IMR-90 (cell line): ENCODE measurements at regions not wholly inside any gene's neighbourhood (a gene's known extent, or its start where the extent isn't known, plus 50 kb on each side); places are given as distances from the start of the nearest gene placed in this dataset.
"Not testable (repeated sequence)": the region's sequence is repeated elsewhere in the genome, so short reads cannot be mapped to it uniquely, and the experiment has no call there.

Source experiments
- ATAC-seq: fragments of 200-7000 bp; cut with Tn5 transposase; 2 replicates; pipeline ENCODE4 v1.9.1; 2020; ENCODE audit warnings: low read depth, mild to moderate bottlenecking, moderate library complexity
- BruUV-seq: library from RNA; stranded (reverse); fragments of 400-500 nt; replicated peaks from 2 replicates; lab custom pipeline; 2021; lab: Mats Ljungman, UMichigan
- CTCF ChIA-PET: fragments of 300-600 bp; formaldehyde crosslinking; extraction: SDS; loops from one replicate; lab custom pipeline; 2021; ENCODE audit warnings: antibody characterized with exemption; lab: Yijun Ruan, JAX
- POLR2A ChIA-PET: fragments of 300-600 bp; sonication (Branson Sonifier 250); formaldehyde crosslinking; loops from one replicate; lab custom pipeline; 2022; ENCODE audit warnings: antibody characterized with exemption; ENCODE audit not compliant: unreplicated experiment; lab: Charles Lee
- DNase-seq: peaks from one replicate; pipeline ENCODE4 v3.0.0; 2013
- H2AFZ ChIP-seq: replicated peaks from 2 replicates; pipeline ENCODE3; 2013; ENCODE audit warnings: low read length, mild to moderate bottlenecking; ENCODE audit not compliant: poor library complexity
- H2AK5ac ChIP-seq: 2 replicates; pipeline ENCODE4 v1.6.1; 2013; ENCODE audit warnings: low read depth, low read length, inconsistent platforms
- H2AK9ac ChIP-seq: replicated peaks from 2 replicates; pipeline ENCODE3; 2013; ENCODE audit warnings: mild to moderate bottlenecking, low read depth, low read length, moderate library complexity; ENCODE audit not compliant: poor library complexity
- H2BK120ac ChIP-seq: 2 replicates; pipeline ENCODE4 v1.6.1; 2013; ENCODE audit warnings: low read depth, low read length, inconsistent platforms
- H2BK15ac ChIP-seq: 3 replicates; pipeline ENCODE4 v1.6.1; 2013; ENCODE audit warnings: low read depth, low read length, inconsistent platforms
- H2BK20ac ChIP-seq: 2 replicates; pipeline ENCODE4 v1.6.1; 2013; ENCODE audit warnings: low read depth, mild to moderate bottlenecking, inconsistent platforms, low read length, moderate library complexity
- H2BK5ac ChIP-seq: 2 replicates; pipeline ENCODE4 v1.6.1; 2013; ENCODE audit warnings: mild to moderate bottlenecking, low read depth, low read length, inconsistent platforms; ENCODE audit not compliant: poor library complexity, severe bottlenecking
- H3K14ac ChIP-seq: replicated peaks from 2 replicates; pipeline ENCODE4 v1.6.1; 2013; ENCODE audit warnings: low read depth, low read length, inconsistent platforms
- H3K18ac ChIP-seq: 2 replicates; pipeline ENCODE4 v1.6.1; 2013; ENCODE audit warnings: low read depth, low read length, control low read depth
- H3K23ac ChIP-seq: 2 replicates; pipeline ENCODE4 v1.6.1; 2013; ENCODE audit warnings: low read depth, low read length, inconsistent platforms
- H3K27ac ChIP-seq: 2 replicates; pipeline ENCODE4 v1.5.1; 2013; ENCODE audit warnings: mild to moderate bottlenecking, control low read depth, low read length; ENCODE audit not compliant: insufficient read depth
- H3K27me3 ChIP-seq: 2 replicates; pipeline ENCODE4 v1.6.1; 2013; ENCODE audit warnings: low read length; ENCODE audit not compliant: control insufficient read depth, insufficient read depth
- H3K36me3 ChIP-seq: 2 replicates; pipeline ENCODE4 v1.6.1; 2013; ENCODE audit warnings: low read length, mixed read lengths; ENCODE audit not compliant: control insufficient read depth, insufficient read depth
- H3K4ac ChIP-seq: 2 replicates; pipeline ENCODE4 v1.6.1; 2013; ENCODE audit warnings: low read depth, low read length, inconsistent platforms
- H3K4me1 ChIP-seq: 2 replicates; pipeline ENCODE4 v1.6.1; 2013; ENCODE audit warnings: low read length, mixed read lengths; ENCODE audit not compliant: control insufficient read depth, insufficient read depth
- H3K4me2 ChIP-seq: 2 replicates; pipeline ENCODE4 v1.6.1; 2013; ENCODE audit warnings: low read depth, mild to moderate bottlenecking, control low read depth, low read length, moderate library complexity
- H3K4me3 ChIP-seq: 2 replicates; pipeline ENCODE4 v1.5.1; 2013; ENCODE audit warnings: low read depth, mild to moderate bottlenecking, control low read depth, low read length, moderate library complexity; ENCODE audit not compliant: insufficient read depth
- H3K56ac ChIP-seq: 2 replicates; pipeline ENCODE4 v1.6.1; 2013; ENCODE audit warnings: low read length, inconsistent platforms; ENCODE audit not compliant: insufficient read depth; ENCODE audit errors: extremely low read depth
- H3K79me1 ChIP-seq, 2 experiments: 2 replicates each; pipeline ENCODE4 v1.6.1; 2013; ENCODE audit warnings: low read length in 2 of 2, inconsistent platforms in 1 of 2, low read depth in 1 of 2
- H3K9ac ChIP-seq: 2 replicates; pipeline ENCODE4 v1.6.1; 2013; ENCODE audit warnings: low read depth, low read length, control low read depth
- H3K9me1 ChIP-seq: 2 replicates; pipeline ENCODE4 v1.6.1; 2013; ENCODE audit warnings: low read length, inconsistent platforms; ENCODE audit not compliant: insufficient read depth
- H3K9me3 ChIP-seq: 2 replicates; pipeline ENCODE4 v1.6.1; 2013; ENCODE audit warnings: low read length; ENCODE audit not compliant: control insufficient read depth, insufficient read depth
- H4K20me1 ChIP-seq: 2 replicates; pipeline ENCODE4 v1.6.1; 2013; ENCODE audit warnings: low read length, inconsistent platforms; ENCODE audit not compliant: insufficient read depth
- H4K5ac ChIP-seq: 2 replicates; pipeline ENCODE4 v1.6.1; 2013; ENCODE audit warnings: mild to moderate bottlenecking, low read depth, low read length, control low read depth
- H4K8ac ChIP-seq, 2 experiments: 2 replicates each; pipeline ENCODE4 v1.6.1; 2013; ENCODE audit warnings: low read depth in 2 of 2, low read length in 2 of 2, control low read depth in 1 of 2, inconsistent platforms in 1 of 2
- H4K91ac ChIP-seq: 2 replicates; pipeline ENCODE4 v1.6.1; 2013; ENCODE audit warnings: low read depth, low read length, inconsistent platforms; ENCODE audit not compliant: insufficient read depth
- WGBS, 2 experiments: methylation state at CpG; one replicate each; pipeline versions ENCODE4 v1.1.5 to v1.1.7; 2013; ENCODE audit warnings: missing lambda C conversion rate in 2 of 2; ENCODE audit not compliant: insufficient read length in 1 of 2; ENCODE audit errors: extremely low coverage in 2 of 2; 5-methylcytosine and 5-hydroxymethylcytosine counted together
- dilution Hi-C: fragments of 300-500 bp; cut with HindIII; formaldehyde crosslinking; loops from one replicate; pipeline ENCODE4 v1.14.3; 2018; ENCODE audit warnings: low sequenced_read_pairs; ENCODE audit not compliant: unreplicated experiment
- in situ Hi-C: fragments of 300-500 bp; cut with MboI; formaldehyde crosslinking; loops from 3 replicates; pipeline ENCODE4 v1.14.3; 2019; ENCODE audit warnings: low sequenced_read_pairs, inconsistent platforms, mixed read lengths
- intact Hi-C: fragments of 100-400 bp; cut with micrococcal nuclease; formaldehyde crosslinking; loops from 2 replicates; pipeline ENCODE4 v1.10.0; 2022

- H2BK120ac ChIP-seq, in situ Hi-C loops, H4K20me1 ChIP-seq, H3K23ac ChIP-seq, H3K36me3 ChIP-seq, H3K9me1 ChIP-seq, H3K4me1 ChIP-seq, H3K4ac ChIP-seq, H2AFZ ChIP-seq, H2BK15ac ChIP-seq, H3K79me1 ChIP-seq, H2AK5ac ChIP-seq, H4K91ac ChIP-seq, BruUV-seq, H4K8ac ChIP-seq, H3K9ac ChIP-seq, dilution Hi-C loops, DNase-seq, H2BK5ac ChIP-seq, POLR2A ChIA-PET, H4K5ac ChIP-seq, ATAC-seq, intact Hi-C loops, H3K9me3 ChIP-seq, H3K18ac ChIP-seq, CTCF ChIA-PET, H2AK9ac ChIP-seq, H3K14ac ChIP-seq, H3K4me3 ChIP-seq, H3K4me2 ChIP-seq, H3K56ac ChIP-seq, H2BK20ac ChIP-seq, H3K27ac ChIP-seq: not testable (repeated sequence)
- peaks cover 13% of the 10 kb centered on the region for H3K27me3 ChIP-seq
- no CpG with 5 or more reads among the region's 9 CpGs for WGBS, 2 experiments
Observed at GRCh38 chr2:64253421-64253820, 109.2 kb upstream of the PELI1 start.
